Fibroblast of lung (primary cell): ENCODE measurements at regions not wholly inside any gene's neighbourhood (a gene's known extent, or its start where the extent isn't known, plus 50 kb on each side); places are given as distances from the start of the nearest gene placed in this dataset.

ENCODE experiments used
- DNase-seq, 2 donors: peaks; one replicate each; pipeline versions ENCODE4 v3.0.0 to v3.0.0-alpha.2; 2010; ENCODE audit warnings: low read depth in 2 of 2
- H2AFZ ChIP-seq: 2 replicates; pipeline ENCODE4 v1.5.1; 2012; ENCODE audit warnings: low read length, control low read depth, inconsistent platforms
- H3K27ac ChIP-seq: 2 replicates; pipeline ENCODE4 v1.5.1; 2011; ENCODE audit warnings: low read length, control low read depth; ENCODE audit not compliant: insufficient read depth
- H3K27me3 ChIP-seq: 2 replicates; pipeline ENCODE4 v1.5.1; 2011; ENCODE audit warnings: mild to moderate bottlenecking, low read length; ENCODE audit not compliant: control insufficient read depth, insufficient read depth
- H3K36me3 ChIP-seq: 2 replicates; pipeline ENCODE4 v1.5.1; 2011; ENCODE audit warnings: low read length; ENCODE audit not compliant: control insufficient read depth, insufficient read depth
- H3K4me1 ChIP-seq: 2 replicates; pipeline ENCODE4 v1.5.1; 2011; ENCODE audit warnings: low read length; ENCODE audit not compliant: control insufficient read depth, insufficient read depth; ENCODE audit errors: extremely low read depth
- H3K4me2 ChIP-seq: 2 replicates; pipeline ENCODE4 v1.5.1; 2011; ENCODE audit warnings: low read length, control low read depth; ENCODE audit not compliant: insufficient read depth; ENCODE audit errors: extremely low read depth
- H3K4me3 ChIP-seq, 4 experiments: fragments of 200-600 bp in 1 of 4; sonication (generic) in 1 of 4; replicated peaks in 1 of 4; 2 replicates each; pipeline ENCODE4 v1.5.1; 2011 to 2016; ENCODE audit warnings: low read length in 4 of 4, low read depth in 3 of 4, mild to moderate bottlenecking in 3 of 4, control low read depth in 2 of 4, inconsistent platforms in 1 of 4, mixed read lengths in 1 of 4; ENCODE audit not compliant: insufficient read depth in 1 of 4; ENCODE audit errors: control extremely low read depth in 1 of 4
- H3K79me2 ChIP-seq: 2 replicates; pipeline ENCODE4 v1.5.1; 2012; ENCODE audit warnings: mild to moderate bottlenecking, low read length, inconsistent platforms; ENCODE audit not compliant: control insufficient read depth, insufficient read depth
- H3K9ac ChIP-seq: 2 replicates; pipeline ENCODE4 v1.5.1; 2011; ENCODE audit warnings: mild to moderate bottlenecking, low read length, control low read depth; ENCODE audit not compliant: insufficient read depth
- H3K9me3 ChIP-seq: 2 replicates; pipeline ENCODE4 v1.5.1; 2012; ENCODE audit warnings: low read depth, low read length; ENCODE audit not compliant: control insufficient read depth, insufficient read depth
- H4K20me1 ChIP-seq: 2 replicates; pipeline ENCODE4 v1.5.1; 2011; ENCODE audit warnings: low read length; ENCODE audit not compliant: control insufficient read depth, insufficient read depth; ENCODE audit errors: extremely low read depth
- EZH2 ChIP-seq: IDR thresholded peaks from 2 replicates; pipeline ENCODE4 v1.5.1; 2012; ENCODE audit warnings: low read length, control low read depth, mild to moderate bottlenecking; ENCODE audit errors: missing control alignments
- TF ChIP-seq, protein P1 (sequence below), 2 donors: IDR thresholded peaks in 1 of 2; conservative IDR thresholded peaks in 1 of 2; 1 replicate in 1 of 2; 2 replicates in 1 of 2; pipeline ENCODE4 v1.5.1; 2011 to 2012; ENCODE audit warnings: low read length in 2 of 2, control low read depth in 1 of 2, inconsistent platforms in 1 of 2, low read depth in 1 of 2, mild to moderate bottlenecking in 1 of 2

DNA sequence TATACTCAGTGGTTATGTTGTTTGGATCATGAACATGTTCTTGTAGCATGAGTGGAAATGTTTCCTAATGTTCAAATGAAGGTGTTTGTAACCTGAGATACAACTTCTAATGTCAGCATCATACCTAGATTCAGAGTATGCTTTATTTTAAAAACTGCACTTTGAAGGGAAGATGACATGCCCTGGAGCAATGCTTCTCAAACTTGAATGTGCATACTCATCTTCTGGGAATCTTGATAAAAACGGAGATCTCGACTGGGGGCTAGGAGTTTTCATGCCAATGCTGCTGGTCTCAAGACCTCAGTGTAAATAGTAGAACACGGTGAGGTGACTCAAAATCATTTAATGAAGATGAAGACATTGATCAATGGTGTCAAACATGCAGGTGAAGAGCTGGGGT is 440.0 kb upstream of the NOX3 start:
- H3K36me3 ChIP-seq: no peaks in the 10 kb centered on the region
- H3K4me2 ChIP-seq: no peak overlapping the region
- no peaks in the 10 kb centered on the region for H3K9me3 ChIP-seq
- TF ChIP-seq EZH2: no peak
- TF ChIP-seq, protein P1, sequence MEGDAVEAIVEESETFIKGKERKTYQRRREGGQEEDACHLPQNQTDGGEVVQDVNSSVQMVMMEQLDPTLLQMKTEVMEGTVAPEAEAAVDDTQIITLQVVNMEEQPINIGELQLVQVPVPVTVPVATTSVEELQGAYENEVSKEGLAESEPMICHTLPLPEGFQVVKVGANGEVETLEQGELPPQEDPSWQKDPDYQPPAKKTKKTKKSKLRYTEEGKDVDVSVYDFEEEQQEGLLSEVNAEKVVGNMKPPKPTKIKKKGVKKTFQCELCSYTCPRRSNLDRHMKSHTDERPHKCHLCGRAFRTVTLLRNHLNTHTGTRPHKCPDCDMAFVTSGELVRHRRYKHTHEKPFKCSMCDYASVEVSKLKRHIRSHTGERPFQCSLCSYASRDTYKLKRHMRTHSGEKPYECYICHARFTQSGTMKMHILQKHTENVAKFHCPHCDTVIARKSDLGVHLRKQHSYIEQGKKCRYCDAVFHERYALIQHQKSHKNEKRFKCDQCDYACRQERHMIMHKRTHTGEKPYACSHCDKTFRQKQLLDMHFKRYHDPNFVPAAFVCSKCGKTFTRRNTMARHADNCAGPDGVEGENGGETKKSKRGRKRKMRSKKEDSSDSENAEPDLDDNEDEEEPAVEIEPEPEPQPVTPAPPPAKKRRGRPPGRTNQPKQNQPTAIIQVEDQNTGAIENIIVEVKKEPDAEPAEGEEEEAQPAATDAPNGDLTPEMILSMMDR (conservative IDR thresholded peaks at IDR 0.05 in 1 of 2, IDR thresholded peaks at IDR 0.05 in 1 of 2; ENCODE audit: low read depth in 1 of 2, low read length in 2 of 2): no peak
- H2AFZ ChIP-seq: no peak overlapping the region
- no peak overlapping the region for H3K9ac ChIP-seq
- no peaks in the 10 kb centered on the region for H3K79me2 ChIP-seq
- DNase-seq: no peak
- H3K4me3 ChIP-seq: no peak overlapping the region
- H3K27me3 ChIP-seq: no peaks in the 10 kb centered on the region
- no peak overlapping the region for H3K27ac ChIP-seq
- H4K20me1 ChIP-seq: no peaks in the 10 kb centered on the region
- no peaks in the 10 kb centered on the region for H3K4me1 ChIP-seq

DNA sequence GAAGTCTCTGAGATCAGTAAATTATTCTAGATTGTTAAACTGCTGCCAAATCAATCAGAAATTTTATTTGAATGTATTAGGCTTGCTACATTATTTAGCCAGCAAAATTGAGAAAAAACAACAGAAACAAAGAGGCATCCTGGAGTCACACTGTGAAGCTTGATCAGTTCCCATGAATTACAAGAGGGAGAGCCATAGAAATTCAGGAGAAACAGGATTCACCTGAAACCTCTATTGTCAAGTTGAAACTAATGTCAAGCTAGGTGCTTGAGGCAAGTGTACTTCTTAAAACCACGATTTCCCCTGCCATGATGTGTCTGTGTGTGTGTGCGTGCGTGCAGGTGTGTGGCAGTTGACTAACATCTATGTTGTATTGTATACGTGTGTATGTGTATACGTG is 439.1 kb upstream of the NOX3 start:
- no peak overlapping the region for H2AFZ ChIP-seq
- H4K20me1 ChIP-seq: no peaks in the 10 kb centered on the region
- H3K79me2 ChIP-seq: no peaks in the 10 kb centered on the region
- no peak overlapping the region for H3K9ac ChIP-seq
- no peaks in the 10 kb centered on the region for H3K4me1 ChIP-seq
- no peaks in the 10 kb centered on the region for H3K27me3 ChIP-seq
- H3K36me3 ChIP-seq: no peaks in the 10 kb centered on the region
- H3K9me3 ChIP-seq: no peaks in the 10 kb centered on the region
- no peak overlapping the region for H3K4me3 ChIP-seq
- TF ChIP-seq, protein P1 (conservative IDR thresholded peaks at IDR 0.05 in 1 of 2, IDR thresholded peaks at IDR 0.05 in 1 of 2; ENCODE audit: low read depth in 1 of 2, low read length in 2 of 2): no peak
- TF ChIP-seq EZH2: no peak
- H3K27ac ChIP-seq: no peak overlapping the region
- DNase-seq: no peak
- no peak overlapping the region for H3K4me2 ChIP-seq

DNA sequence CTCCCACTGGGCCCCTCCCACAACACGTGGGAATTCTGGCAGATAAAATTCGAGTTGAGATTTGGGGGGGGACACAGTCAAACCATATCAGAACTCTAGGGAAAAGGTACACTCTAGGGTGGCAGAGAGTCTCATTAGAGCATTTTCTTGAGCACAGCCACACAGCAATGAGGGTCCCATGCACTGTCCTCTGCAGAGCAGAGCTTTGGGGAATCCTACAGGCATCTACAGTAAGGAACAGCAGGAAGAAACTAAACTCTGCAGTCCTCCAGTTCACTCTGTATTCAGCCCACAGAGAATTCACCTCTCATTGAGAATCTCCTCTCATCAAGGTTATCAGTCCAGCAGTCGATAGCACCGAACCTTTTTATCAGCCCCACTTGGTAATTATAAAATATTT is 438.6 kb upstream of the NOX3 start:
- H3K9me3 ChIP-seq: no peaks in the 10 kb centered on the region
- no peak overlapping the region for H3K9ac ChIP-seq
- H3K79me2 ChIP-seq: no peaks in the 10 kb centered on the region
- no peak overlapping the region for H3K27ac ChIP-seq
- H4K20me1 ChIP-seq: no peaks in the 10 kb centered on the region
- no peak overlapping the region for H3K4me2 ChIP-seq
- H2AFZ ChIP-seq: no peak overlapping the region
- H3K27me3 ChIP-seq: no peaks in the 10 kb centered on the region
- no peaks in the 10 kb centered on the region for H3K36me3 ChIP-seq
- no peaks in the 10 kb centered on the region for H3K4me1 ChIP-seq
- H3K4me3 ChIP-seq: no peak overlapping the region
- TF ChIP-seq, protein P1 (conservative IDR thresholded peaks at IDR 0.05 in 1 of 2, IDR thresholded peaks at IDR 0.05 in 1 of 2; ENCODE audit: low read depth in 1 of 2, low read length in 2 of 2): no peak
- TF ChIP-seq EZH2: no peak
- DNase-seq: no peak
